ENCODE measurements at regions not wholly inside any gene's neighbourhood (a gene's known extent, or its start where the extent isn't known, plus 50 kb on each side); places are given as distances from the start of the nearest gene placed in this dataset.
"Not testable (repeated sequence)": the region's sequence is repeated elsewhere in the genome, so short reads cannot be mapped to it uniquely, and the experiment has no call there.

DNA sequence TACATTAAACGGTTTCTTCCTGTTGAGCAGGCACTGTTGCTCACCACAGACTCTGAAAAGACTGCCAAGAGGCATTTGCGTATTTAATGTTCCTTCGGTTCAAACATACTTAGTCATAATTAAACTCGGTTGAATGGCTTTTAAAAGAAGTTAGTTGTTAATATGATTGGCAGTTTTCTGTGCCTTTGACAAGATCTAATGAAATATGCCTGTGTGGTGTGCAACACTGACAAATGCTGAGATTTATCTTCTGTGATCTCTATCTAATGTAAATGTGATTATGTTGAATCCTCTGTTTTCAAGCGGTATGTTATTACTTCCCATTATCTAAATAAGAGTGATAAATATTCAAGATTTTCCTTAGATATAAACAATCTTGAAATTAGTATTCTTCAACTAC lies 1046.6 kb downstream of the CDH8 start:
- TF ChIP-seq, protein P1, sequence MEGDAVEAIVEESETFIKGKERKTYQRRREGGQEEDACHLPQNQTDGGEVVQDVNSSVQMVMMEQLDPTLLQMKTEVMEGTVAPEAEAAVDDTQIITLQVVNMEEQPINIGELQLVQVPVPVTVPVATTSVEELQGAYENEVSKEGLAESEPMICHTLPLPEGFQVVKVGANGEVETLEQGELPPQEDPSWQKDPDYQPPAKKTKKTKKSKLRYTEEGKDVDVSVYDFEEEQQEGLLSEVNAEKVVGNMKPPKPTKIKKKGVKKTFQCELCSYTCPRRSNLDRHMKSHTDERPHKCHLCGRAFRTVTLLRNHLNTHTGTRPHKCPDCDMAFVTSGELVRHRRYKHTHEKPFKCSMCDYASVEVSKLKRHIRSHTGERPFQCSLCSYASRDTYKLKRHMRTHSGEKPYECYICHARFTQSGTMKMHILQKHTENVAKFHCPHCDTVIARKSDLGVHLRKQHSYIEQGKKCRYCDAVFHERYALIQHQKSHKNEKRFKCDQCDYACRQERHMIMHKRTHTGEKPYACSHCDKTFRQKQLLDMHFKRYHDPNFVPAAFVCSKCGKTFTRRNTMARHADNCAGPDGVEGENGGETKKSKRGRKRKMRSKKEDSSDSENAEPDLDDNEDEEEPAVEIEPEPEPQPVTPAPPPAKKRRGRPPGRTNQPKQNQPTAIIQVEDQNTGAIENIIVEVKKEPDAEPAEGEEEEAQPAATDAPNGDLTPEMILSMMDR (IDR thresholded peaks at IDR 0.05; ENCODE audit: insufficient read depth, low read length), result no peak
- no peak overlapping the region for H3K4me3 ChIP-seq (ENCODE audit: low read depth, low read length)
- no peak for DNase-seq (ENCODE audit: low read depth)

DNA sequence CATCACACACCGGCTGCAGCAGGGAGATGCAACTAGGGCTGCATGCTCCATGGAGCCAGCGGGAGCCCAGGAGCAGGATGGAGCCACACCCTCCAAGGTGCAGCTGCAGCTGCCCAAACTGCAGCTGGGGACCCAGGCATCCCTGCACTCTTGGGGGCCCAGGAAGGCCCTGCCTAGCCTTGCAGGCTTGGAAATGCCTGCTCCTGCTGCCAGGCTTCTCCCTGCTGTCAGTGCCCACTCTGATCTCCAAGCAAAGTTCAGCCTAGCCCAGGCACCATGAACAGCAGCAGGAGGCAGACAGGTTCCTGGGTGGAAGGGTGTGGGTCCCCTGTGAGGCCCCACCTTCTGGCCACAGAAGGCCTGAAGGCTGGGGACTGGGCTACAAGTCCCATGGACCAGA lies 1057.1 kb downstream of the CDH8 start:
- no peak for DNase-seq (ENCODE audit: low read depth)
- no peak overlapping the region for H3K4me3 ChIP-seq (ENCODE audit: low read depth, low read length)
- TF ChIP-seq, protein P1 (IDR thresholded peaks at IDR 0.05; ENCODE audit: insufficient read depth, low read length), result no peak

DNA sequence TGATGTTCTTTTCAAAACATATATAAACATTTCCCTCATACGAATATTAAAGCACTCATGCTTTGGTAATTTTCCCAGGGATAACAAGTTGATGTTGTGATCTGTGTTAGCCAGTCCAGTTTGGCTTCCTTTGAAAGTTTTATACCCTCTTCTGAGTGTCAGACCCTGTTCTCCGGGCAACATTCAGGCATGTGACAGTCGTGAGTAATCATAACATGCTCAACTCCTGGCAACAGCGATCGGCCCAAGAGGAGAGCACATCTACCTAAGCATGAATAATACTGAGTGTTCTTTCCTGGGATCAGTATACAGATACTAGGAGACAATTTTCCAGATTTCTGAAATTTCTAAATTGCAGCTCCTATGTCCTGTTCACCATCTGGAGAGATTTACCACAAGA lies 1086.4 kb downstream of the CDH8 start:
- no peak for DNase-seq (ENCODE audit: low read depth)
- TF ChIP-seq, protein P1 (IDR thresholded peaks at IDR 0.05; ENCODE audit: insufficient read depth, low read length), result no peak
- no peak overlapping the region for H3K4me3 ChIP-seq (ENCODE audit: low read depth, low read length)

DNA sequence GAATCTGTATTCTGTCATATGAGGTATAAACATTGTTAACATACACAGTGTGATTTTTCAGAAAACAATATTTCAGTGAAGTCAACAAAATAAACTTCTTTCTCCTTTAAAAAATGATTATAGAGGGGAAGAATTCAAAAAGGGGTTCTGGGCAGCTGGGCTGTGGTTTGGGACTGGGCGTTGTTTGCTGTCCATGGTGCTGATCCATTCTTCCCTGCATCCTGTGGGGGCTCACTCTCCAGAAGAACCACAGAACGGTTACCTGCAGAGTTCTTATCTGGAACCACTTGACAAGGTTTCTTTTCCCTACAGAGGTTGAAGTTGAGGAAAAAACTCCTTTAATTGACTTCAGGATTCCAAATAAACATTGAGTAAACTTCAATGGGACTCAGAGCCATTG lies 1091.0 kb downstream of the CDH8 start:
- TF ChIP-seq, protein P1 (IDR thresholded peaks at IDR 0.05; ENCODE audit: insufficient read depth, low read length), result no peak
- H3K4me3 ChIP-seq (ENCODE audit: low read depth, low read length), result no peak overlapping the region
- no peak for DNase-seq (ENCODE audit: low read depth)

DNA sequence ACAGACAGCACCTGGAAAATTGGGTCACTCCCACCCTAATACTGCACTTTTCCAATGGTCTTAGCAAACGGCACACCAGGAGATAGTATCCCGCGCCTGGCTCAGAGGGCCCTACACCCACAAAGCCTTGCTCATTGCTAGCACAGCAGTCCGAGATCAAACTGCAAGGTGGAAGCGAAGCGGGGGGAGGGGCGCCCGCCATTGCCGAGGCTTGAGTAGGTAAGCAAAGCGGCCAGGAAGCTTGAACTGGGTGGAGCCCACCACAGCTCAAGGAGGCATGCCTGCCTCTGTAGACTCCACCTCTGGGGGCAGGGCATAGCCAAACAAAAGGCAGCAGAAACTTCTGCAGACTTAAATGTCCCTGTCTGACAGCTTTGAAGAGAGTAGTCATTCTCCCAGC lies 1100.0 kb downstream of the CDH8 start:
- H3K4me3 ChIP-seq (ENCODE audit: low read depth, low read length); DNase-seq (ENCODE audit: low read depth): not testable (repeated sequence)

DNA sequence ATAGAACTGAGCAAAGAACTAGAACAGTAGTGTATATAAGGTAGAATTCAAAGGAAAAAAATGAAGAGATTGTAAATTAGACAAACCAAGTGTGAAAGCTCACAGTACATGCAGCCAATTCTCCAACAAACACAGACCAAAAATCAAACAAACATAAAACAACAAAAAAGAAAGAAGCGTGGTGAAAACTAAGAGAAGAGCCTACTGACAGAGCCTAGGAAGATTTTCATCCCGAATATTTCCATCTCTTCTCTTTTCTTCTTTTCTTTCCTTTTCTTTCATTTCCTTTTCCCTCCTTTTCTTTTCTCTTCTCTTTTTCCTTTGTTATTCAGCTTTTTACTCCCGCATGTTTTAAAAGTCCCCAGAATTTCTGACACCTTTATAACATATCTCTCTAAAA lies 1103.6 kb downstream of the CDH8 start:
- no peak for DNase-seq (ENCODE audit: low read depth)
- TF ChIP-seq, protein P1 (IDR thresholded peaks at IDR 0.05; ENCODE audit: insufficient read depth, low read length), result no peak
- no peak overlapping the region for H3K4me3 ChIP-seq (ENCODE audit: low read depth, low read length)

DNA sequence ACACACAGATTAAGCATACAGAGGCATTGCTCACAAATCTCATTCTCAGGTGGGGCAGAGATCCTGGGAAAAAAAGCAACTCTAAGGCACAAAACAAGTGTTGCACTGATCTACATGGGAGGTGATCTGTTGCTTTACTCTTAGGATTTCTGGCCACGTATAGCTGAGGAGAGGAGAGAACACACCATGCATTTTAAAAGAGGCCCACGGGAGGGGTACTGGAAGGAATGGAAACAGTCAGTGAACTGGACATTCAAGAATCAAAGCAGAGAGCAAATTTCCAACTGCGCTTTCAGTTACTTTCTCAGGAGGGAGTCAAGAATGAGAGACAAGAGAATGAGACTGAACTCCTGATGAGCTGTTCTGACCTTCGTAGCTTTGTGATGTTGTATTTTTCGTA lies 1105.9 kb downstream of the CDH8 start:
- TF ChIP-seq, protein P1 (IDR thresholded peaks at IDR 0.05; ENCODE audit: insufficient read depth, low read length), result no peak
- no peak for DNase-seq (ENCODE audit: low read depth)
- no peak overlapping the region for H3K4me3 ChIP-seq (ENCODE audit: low read depth, low read length)
